ENCODE measurements at regions not wholly inside any gene's neighbourhood (a gene's known extent, or its start where the extent isn't known, plus 50 kb on each side); places are given as distances from the start of the nearest gene placed in this dataset.

DNA sequence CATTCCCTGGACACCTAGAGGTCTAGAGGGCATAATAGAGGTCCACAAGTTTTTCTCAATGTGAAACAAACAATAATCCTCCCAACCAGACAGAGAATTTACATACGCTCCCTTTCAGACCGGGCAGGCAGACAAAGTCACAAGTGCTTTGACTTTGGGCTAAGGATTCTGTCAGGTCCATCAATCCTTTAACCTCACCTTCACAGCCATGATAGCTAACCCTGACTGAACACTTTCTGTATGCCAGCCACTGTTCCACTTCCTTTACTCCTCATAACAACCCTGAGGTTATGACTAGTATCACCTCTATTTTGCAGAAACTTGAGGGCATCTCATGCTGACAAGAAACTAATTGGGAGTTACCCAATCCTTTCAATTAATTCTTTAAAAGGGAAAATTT is 118.8 kb upstream of the AFF2 start:
- TF ChIP-seq POLR2A (IDR thresholded peaks at IDR 0.05) (no peak), EP300 (IDR thresholded peaks at IDR 0.05) (no peak)
- TF ChIP-seq, protein P1, sequence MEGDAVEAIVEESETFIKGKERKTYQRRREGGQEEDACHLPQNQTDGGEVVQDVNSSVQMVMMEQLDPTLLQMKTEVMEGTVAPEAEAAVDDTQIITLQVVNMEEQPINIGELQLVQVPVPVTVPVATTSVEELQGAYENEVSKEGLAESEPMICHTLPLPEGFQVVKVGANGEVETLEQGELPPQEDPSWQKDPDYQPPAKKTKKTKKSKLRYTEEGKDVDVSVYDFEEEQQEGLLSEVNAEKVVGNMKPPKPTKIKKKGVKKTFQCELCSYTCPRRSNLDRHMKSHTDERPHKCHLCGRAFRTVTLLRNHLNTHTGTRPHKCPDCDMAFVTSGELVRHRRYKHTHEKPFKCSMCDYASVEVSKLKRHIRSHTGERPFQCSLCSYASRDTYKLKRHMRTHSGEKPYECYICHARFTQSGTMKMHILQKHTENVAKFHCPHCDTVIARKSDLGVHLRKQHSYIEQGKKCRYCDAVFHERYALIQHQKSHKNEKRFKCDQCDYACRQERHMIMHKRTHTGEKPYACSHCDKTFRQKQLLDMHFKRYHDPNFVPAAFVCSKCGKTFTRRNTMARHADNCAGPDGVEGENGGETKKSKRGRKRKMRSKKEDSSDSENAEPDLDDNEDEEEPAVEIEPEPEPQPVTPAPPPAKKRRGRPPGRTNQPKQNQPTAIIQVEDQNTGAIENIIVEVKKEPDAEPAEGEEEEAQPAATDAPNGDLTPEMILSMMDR (IDR thresholded peaks at IDR 0.05) = no peak
